HG02852 (cell line): ENCODE measurements at regions not wholly inside any gene's neighbourhood (a gene's known extent, or its start where the extent isn't known, plus 50 kb on each side); places are given as distances from the start of the nearest gene placed in this dataset.

Experiments used
- ATAC-seq: cut with Tn5 transposase; IDR thresholded peaks from one replicate; pipeline ENCODE4 v1.9.1; 2021; ENCODE audit warnings: mild to moderate bottlenecking, moderate library complexity; ENCODE audit not compliant: unreplicated experiment

DNA sequence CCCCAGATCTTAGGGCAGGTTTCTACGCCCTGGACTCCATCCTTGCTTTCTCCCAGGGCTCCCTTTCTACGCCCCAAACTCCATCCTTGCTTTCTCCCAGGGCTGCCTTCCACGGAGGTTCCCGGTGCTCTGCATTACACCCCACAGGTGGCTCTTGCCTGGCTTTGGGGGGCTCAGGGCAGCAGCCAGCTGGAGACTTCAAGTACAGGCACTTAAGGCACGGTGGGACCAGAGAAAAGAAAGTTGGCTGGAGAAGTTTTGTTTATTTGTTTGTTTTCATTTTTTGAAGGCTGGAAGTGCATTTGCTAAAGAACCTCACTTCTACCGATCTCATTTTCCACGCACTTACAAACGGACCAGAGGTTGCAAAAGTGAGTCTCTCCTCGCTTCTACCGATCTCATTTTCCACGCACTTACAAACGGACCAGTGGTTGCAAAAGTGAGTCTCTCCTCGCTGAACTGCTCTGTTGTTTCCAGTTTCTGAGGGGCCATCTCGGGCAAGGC lies 103.8 kb upstream of the MED13L start:
- ATAC-seq = no peak

DNA sequence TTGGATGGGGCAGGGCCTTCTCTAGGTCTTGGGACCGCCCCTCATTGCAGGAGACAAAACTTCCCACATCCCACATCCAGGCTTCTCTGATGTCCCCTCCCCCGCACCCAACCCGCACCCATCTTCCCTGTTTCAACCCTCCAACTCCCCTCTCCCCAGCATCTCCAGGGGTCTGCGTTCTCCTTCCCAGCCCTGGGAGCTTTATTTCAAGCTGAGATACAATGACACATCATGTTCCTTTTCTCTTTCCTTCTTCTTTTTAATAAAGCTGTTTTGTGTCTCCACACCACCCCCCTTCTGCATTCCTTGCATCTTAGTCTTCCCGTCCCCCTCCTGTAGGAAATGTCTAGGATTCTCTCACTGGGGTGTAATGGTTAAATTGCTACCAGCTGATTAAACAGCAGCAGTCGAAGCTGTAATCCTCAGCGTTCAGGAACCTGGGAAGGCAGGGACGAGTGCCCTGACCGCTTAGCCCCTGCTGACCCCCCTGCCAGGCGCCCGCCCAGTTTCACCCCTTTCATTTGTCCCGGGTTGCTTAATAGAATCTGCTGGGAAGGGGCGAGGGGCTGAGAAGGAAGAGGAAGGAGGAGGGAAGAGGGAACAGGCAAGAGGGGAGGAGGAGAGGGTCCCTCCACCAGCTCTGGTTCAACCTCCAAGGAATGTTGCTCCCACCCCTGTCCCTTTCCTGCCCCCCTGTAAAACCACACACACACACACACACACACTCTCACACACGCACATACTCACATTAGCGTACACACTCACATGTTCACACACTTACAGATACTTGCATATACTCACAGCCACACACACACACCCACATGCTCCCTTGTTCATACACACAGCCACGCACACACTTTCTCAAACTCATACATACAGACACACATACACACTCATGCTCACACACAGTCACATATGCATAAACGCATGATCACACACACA lies 104.5 kb upstream of the MED13L start:
- no peak for ATAC-seq

DNA sequence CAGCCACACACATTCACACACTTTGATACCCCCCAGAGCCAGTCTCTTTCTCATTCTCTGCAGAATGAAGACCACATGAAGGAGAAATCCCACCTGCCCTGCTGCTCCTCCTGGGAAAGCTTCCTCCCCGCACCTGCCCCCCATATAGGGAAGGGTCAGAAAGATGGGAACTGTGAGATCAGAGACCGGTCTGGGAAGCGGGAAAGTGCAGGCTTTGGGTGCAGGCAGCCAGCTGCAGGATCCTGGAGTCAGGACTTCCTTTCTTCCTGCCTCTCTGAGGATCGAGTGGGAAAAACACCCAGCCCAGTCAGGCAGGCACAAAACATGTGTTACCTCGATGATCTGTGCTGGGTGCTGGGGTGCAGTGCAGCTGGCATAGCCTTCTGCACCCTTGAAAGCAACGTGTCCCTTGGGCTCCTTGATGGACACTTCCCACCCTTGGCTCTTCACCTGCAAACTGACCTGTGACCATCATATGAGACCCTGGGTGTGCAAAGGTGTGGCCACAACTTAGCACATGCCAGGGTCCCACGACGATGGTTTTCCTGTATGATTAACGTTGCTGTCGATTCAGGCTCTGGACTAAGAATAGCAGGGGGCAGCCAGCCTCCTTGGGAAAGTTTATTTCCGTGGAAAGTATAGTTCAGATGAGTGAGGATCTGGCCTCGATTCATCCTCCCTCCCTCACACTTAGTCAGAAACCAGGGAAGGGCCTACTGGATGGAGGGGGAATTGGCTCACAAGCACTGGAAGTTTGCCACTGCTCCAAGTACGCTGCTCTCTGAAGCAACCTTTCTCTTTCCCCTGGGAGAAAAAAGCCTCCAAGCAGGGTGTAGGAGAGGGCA lies 105.4 kb upstream of the MED13L start:
- ATAC-seq = no peak

DNA sequence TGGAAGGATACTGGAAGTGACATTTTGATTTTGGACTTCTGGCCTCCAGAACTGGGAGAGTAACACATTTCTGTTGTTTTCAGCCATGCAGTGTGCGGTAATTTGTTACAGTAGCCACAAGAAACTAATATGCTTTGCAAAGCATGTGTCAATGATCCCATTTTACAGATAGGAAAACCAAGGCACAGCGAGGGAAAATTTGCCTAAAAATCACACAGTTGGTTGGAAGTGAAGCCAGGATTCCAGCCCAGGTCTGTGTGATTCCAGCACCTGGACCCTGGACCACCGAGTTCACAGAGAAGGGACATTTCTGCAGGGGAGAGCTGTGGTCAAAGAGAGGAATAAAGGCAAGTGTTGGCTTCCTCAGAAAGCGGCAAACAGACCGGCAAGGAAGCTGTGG lies 106.7 kb upstream of the MED13L start:
- no peak for ATAC-seq

DNA sequence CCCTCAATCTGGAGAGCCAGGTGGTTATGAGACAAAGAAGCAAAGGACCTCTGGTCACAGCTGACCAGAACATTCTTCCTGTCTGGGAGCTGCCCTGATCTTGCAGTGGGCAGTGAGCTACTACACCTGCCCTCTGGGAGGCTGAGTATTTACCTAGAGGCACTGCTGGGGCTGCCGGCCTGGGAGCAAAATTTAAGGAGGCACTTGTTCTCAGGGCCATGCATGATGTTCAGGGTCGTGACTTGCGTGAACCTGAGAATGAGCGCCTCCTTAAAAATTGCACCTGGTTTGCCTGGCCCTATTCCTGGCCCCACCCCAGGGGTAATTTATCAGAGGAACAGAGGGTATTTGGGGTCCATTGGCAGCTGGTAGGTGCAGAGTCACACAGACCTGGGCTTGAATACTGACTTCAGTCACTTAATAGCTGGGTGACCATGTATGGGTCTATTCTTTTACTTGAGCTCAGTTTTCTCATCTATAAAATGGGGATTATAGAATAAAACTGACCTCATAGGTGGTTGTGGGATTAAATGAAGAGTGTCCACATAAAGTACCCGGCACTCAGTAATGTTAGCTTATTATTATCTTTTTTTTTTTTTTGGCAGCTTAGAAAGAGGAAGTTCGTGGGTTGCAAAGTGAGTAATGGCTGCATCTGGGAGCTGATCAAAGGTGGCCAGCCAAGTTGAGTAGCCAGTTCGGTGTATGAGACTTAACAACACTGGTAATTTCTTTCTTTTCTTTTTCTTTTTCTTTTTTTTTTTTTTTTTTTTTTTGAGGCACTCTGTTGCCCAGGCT lies 107.4 kb upstream of the MED13L start:
- ATAC-seq = no peak

DNA sequence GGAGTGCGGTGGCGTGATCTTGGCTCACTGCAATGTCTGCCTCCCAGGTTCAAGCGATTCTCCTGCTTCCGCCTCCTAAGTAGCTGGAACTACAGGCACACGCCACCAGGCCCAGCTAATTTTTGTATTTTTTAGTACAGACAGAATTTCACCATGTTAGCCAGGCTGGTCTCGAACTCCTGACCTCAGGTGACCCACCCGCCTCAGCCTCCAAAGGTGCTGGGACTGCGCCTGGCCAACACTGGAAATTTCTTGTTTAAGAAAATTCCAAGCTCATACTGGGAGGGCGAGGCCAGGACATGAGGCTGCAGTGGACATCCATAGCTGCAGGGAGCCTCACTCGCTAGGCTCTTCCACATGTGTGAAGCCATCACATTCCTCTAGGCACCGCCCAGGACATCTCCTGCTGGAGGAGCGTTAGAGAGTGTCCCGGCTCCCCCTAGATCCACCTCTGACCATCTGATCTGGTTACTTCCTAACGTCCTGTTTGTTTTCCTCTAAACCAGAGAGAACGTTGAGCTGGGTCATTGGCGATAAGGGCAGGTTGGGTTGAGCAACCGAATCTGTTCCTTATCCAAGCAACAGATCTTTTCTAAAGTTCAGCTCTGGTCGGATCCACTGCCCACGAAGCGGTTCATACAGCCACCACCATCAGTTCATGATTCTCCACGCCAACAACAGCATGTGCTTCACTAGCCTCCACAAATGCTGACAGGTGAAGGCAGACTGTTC lies 108.2 kb upstream of the MED13L start:
- no peak for ATAC-seq

DNA sequence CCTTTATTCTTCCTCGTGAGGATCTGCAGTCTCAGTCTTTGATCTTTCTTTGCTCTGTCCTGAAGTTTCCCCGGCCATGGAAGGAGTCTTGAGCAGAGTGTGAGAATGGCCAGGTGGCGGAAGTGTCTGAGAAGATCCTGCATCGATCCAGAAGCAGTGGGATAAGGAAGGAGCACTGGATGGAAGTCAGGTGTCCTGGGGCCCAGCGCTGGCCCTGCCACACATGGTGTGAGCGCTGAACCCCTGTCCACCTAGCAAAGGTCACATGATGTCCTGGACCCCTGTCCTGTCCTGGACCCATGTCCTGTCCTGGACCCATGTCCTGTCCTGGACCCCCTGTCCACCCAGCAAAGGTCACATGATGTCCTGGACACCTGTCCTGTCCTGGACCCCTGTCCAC lies 111.8 kb upstream of the MED13L start:
- ATAC-seq = no peak

DNA sequence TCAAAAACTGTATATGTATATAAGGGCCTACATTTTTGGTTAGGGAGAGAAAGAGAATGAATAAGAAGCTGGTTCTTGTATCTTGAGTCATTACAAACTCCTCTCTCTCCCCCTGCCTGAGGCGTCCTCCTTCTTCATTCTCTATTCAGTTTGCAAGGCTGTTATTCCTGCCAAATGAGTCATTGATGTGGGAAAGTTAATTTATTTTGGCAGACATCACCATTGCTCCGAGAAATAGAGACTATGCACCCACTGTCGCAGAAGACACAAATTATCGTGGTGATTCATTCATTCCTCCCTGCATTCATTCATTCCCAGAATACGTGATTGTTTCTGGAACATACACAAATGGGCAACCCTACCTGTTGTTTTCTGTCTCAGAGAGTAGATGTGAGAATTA lies 112.5 kb upstream of the MED13L start:
- no peak for ATAC-seq

DNA sequence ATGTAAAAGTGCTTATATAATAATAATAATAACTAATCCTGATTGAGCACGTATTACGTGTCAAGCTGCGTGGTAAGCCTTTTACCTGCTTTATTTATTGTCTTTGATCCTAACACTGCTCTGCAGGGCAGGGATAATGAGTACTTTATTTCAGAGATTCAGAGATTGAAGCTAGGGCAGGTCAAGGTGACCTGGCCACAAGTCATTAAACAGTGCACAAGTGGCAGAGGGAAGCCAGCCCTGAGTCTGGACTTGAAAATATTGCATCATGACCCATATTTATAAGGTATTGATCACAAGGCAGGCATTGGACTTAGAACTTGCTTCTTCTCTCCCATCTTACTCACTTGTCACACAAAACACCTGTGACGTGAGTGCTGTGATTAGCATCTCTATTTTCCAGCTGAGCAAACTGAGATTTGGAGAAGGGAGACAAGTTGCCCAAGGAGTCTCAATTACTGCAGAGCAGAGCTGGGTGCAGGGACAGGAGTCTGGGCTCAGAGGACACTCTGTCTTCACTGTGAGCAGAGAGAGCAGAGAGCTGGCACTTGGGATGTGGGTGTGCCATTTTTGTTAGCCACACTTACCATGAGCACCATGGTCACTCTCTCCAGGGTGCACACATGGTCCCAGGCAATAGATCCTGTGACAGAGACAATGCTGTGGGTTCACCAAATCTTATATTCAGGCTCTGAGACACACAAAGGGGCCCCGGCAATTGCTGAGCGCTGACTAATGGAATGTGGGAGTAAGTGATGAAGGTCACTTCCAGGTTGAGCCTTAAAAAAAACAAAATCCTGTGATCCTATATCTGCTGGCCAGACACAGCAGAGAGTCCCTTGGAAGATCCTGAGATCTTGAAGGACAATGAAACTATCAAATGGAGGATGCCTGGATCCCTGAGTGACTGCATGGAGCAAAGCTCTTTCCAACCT lies 113.2 kb upstream of the MED13L start:
- no peak for ATAC-seq

DNA sequence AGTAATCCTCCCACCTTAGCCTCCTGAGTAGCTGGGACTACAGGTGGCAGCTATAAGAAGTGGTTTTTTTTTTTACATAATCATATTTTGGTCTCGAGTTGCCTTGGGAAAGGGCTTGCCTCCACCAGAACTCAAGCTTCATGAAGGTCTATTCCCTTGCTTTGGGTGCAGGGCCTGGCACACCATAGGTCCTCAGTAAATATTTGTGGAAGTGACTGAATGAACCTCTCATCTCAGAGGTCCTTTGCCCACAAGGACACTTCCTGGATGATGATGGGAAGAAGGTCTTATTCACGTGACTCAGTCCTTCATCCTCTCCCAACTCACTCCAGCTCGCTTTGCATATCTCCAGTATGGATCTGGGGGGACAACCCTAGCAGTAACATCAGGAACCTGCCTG lies 114.0 kb upstream of the MED13L start:
- ATAC-seq = no peak

DNA sequence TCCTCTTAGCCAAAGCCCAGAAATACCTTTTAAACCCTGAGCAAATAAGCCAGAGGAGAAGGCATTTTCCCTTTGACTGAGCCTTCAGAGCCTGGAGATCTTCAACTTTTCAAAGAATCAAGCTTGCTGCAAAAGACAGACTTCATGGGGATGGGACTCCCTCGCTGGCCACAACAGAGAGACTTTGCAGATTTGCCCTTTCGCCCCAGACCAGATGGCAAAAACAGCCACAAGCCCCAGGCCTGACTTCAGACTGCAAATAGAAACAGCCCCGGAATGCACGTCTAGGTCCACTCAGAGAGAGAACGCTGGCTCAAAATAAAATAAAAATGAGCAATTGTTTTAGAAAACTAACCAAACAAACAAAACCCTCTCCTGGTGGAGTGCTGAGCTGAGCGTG lies 114.6 kb upstream of the MED13L start:
- no peak for ATAC-seq

DNA sequence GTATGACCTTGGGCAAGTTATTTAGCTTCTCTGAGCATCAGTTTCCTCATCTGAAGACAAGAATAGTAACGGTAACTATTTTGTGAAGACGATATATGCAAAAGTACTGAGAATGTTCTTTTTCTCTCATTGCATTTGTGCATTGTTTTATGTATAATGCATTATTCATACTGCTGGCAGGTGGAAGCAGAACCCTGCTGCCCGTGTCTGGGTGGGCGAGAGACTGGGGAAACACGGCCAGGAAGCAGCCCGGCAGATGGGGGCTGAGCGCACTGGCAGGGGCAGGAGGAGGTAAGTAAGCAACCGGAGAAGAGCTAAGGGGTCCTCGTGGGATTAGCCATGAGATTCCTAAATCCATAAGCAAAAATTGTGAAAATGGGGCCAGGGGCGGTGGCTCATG lies 115.8 kb upstream of the MED13L start:
- ATAC-seq = no peak

DNA sequence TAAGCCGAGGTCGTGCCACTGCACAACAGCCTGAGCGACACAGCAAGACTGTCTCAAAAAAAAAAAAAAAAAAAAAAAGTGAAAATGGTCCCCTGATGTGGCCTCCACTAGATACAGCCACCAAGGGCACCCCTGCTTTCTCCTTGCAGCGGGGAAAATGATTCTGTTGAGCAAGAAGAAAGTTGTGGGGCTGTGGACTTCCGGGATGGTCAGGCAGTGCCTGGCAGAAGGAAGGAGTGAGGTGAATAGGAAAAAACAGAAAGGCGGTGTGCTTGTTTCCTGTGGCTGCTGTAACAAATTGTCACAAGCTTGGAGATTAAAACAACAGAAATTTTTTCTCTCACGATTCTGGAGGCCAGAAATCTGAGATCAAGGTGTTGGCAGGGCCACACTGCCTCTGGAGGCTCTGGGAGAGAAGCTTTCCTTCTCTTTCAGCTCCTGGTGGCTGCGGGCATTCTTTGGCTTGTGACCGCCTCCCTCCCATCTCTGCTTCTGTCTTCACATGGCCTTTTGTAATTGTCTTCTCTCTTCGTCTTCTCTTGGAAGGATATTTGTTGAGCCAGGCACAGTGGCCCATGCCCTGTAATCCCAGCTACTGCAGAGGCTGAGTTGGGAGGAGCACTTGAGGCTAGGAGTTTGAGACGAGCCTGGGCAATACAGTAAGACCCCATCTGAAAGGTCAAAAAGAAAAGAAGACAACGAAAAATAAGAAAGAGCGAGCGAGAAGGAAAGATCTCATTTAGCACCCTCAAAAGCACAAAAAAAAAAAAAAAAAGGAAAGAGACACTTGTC lies 116.6 kb upstream of the MED13L start:
- no peak for ATAC-seq

DNA sequence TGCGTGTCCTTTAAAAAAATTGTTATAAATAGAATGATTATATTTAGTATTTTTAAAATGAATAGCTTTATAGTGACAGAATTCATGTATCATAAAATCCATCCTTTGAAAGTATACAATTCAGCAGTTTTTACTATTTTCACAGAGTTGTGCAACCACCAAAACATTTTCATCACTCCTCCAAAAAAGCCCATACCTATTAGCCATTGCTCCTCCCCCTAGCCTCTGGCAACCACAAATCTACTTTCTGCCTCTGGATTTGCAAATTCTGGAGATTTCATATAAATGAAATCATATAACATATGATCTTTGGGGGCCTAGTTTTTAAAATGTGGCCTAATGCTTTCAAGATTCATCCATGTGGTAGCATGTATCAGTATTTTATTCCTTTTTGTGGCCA lies 117.9 kb upstream of the MED13L start:
- no peak for ATAC-seq

DNA sequence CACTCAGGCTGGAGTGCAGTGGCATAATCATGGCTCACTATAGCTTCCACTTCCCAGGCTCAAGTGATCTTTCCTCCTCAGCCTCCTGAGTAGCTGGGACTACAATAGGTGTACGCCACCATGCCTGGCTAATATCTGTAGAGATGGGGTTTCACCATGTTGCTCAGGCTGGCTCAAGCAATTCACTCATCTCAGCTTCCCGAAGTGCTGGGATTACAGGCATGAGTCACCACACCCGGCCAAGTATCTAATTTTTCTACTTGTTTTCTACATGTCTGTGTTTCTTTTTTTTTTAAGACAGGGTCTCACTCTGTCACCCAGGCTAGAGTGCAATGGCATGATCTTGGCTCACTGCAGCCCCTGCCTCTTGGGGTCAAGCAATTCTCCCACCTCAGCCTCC lies 119.7 kb upstream of the MED13L start:
- ATAC-seq = no peak

DNA sequence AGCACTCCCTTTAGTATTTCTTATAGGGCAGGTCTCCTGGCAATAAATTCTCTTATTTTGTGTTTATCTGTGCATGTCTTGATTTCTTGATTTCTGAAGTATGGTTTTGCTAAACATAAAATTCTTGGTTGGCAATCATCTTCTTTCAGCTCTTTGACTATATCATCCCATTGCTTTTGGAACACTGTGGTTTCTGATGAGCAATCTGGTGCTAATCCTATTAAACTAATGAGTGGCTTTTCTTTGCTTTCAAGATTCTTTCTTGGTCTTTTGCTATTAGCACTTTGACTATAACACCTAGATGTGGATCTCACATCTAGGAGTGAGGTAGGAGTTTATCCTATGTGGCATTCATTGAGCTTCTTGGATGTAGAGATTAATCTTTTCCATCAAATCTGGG lies 120.7 kb upstream of the MED13L start:
- no peak for ATAC-seq

DNA sequence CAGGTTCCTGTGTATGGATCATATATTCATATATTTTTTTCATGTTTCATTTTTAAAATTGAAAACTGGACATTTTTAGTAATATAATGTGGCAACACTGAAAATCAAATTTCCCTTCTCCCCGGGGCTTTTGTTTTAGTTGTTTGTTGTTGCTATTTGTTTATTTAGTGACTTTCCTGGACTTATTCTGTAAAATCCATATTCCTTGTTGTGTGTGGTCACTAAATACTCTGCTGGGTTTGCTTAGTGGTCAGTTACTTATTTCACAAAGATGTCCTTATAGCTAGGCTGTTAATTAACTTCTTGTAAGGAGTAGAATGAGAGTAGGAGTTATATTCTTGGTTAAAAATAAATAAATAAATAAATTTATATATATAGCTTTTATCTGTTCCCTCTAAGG lies 121.6 kb upstream of the MED13L start:
- ATAC-seq = no peak

DNA sequence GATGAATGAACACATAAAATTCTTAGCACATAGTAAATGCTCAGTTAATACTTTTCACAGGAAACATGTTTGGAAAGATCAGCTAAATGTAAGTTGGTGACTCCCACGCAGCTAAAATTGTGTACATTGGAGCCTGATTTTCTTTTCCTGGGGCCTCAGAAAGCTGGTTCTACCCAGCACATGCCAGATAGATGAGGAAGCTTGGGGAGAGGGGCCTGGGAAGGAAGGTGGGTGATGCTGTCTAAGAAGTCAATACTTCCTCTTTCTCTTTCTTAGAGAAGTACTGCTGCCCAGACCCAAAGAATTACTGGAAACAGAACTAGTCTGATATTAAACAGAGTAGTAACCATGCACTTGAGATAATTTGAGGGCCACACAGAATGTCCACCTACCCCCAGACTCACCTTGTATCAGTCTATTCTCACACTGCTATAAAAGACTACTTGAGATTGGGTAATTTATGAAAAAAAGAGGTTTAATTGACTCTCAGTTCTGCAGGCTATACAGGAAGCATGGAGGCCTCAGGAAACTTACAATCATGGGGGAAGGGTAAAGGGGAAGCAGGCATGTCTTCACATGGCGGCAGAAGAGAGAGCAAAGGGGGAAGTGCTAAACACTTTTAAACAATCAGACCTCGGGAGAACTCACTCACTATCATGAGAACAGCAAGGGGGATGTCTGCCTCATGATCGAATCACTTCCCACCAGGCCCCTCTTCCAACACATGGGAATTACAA lies 123.3 kb upstream of the MED13L start:
- no peak for ATAC-seq
